ENCODE measurements at regions not wholly inside any gene's neighbourhood (a gene's known extent, or its start where the extent isn't known, plus 50 kb on each side); places are given as distances from the start of the nearest gene placed in this dataset.

- no peak for DNase-seq (ENCODE audit: low spot score)
- TF ChIP-seq, protein P1, sequence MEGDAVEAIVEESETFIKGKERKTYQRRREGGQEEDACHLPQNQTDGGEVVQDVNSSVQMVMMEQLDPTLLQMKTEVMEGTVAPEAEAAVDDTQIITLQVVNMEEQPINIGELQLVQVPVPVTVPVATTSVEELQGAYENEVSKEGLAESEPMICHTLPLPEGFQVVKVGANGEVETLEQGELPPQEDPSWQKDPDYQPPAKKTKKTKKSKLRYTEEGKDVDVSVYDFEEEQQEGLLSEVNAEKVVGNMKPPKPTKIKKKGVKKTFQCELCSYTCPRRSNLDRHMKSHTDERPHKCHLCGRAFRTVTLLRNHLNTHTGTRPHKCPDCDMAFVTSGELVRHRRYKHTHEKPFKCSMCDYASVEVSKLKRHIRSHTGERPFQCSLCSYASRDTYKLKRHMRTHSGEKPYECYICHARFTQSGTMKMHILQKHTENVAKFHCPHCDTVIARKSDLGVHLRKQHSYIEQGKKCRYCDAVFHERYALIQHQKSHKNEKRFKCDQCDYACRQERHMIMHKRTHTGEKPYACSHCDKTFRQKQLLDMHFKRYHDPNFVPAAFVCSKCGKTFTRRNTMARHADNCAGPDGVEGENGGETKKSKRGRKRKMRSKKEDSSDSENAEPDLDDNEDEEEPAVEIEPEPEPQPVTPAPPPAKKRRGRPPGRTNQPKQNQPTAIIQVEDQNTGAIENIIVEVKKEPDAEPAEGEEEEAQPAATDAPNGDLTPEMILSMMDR (IDR thresholded peaks at IDR 0.05) = no peak
- ATAC-seq (ENCODE audit: low FRiP score) = no peak
Observed at GRCh38 chr11:45449036-45449601, 163.0 kb upstream of the SYT13 start.

DNA sequence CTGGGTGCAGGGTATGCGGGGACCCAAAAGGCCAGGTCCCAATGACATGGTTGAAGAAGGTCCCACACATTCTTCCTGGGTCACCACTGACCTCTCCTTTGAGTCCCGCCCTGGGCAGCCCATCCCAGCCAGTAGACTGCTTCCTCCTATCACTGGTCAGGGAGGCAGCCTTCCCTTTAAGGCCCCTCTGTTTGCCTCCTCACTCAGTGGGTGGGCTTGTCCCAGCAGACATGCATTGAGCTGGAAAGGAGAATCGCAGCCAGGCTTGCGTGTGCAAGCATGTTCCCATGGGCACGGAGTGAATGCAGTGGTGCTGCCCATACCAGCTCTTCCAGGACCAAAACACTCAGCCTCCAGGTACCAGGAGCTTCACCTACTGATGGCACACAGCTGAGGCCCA, 162.4 kb upstream of the SYT13 start:
- DNase-seq (ENCODE audit: low spot score) (no peak), ATAC-seq (ENCODE audit: low FRiP score) (no peak)
- TF ChIP-seq, protein P1 (IDR thresholded peaks at IDR 0.05) = no peak

GRCh38 chr11:45446998-45447397, 160.9 kb upstream of the SYT13 start:
- ATAC-seq (ENCODE audit: low FRiP score) = no peak
- DNase-seq (ENCODE audit: low spot score) = no peak
- TF ChIP-seq, protein P1 (IDR thresholded peaks at IDR 0.05) = no peak

- TF ChIP-seq, protein P1 (IDR thresholded peaks at IDR 0.05) = no peak
- DNase-seq (ENCODE audit: low spot score) (no peak), ATAC-seq (ENCODE audit: low FRiP score) (no peak)
Observed at GRCh38 chr11:45446434-45446833, 160.3 kb upstream of the SYT13 start.

GRCh38 chr11:45444796-45445195, 158.7 kb upstream of the SYT13 start:
- TF ChIP-seq, protein P1 (IDR thresholded peaks at IDR 0.05) = no peak
- no peak for ATAC-seq (ENCODE audit: low FRiP score)
- DNase-seq (ENCODE audit: low spot score) = no peak

- DNase-seq (ENCODE audit: low spot score) (no peak), ATAC-seq (ENCODE audit: low FRiP score) (no peak)
- TF ChIP-seq, protein P1 (IDR thresholded peaks at IDR 0.05) = no peak
Observed at GRCh38 chr11:45440111-45440510, 154.0 kb upstream of the SYT13 start.

DNA sequence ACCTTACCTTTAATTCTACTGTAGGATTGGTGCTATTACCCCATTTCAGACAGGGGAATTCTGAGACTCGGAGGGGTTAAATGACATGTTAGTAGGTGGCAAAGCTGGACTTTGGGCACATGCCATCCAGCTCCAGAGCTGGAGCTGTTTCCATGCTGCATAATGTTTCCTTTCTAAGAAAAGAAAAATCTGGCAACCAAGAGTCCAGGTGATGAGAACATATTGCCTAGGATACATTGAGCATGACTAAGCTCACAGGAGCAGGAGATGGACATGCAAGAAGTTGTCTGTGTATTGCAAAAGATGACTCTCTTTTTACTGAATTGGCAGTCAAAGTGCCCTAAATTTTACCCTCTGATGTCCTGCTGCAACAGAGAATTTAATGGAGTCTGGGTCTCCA, 150.8 kb upstream of the SYT13 start:
- TF ChIP-seq, protein P1 (IDR thresholded peaks at IDR 0.05) = no peak
- ATAC-seq (ENCODE audit: low FRiP score) = no peak
- no peak for DNase-seq (ENCODE audit: low spot score)

Data from omental fat pad (tissue), 3 donors.